Mesodermal cell (in vitro differentiated cells): ENCODE measurements at regions not wholly inside any gene's neighbourhood (a gene's known extent, or its start where the extent isn't known, plus 50 kb on each side); places are given as distances from the start of the nearest gene placed in this dataset.
A peak's percentile ranks its signal among the peaks of the same experiment; 100 is the strongest.

Experiments used
- H3K27ac ChIP-seq: 2 replicates; pipeline ENCODE4 v1.7.0; 2013; ENCODE audit warnings: mild to moderate bottlenecking, low read depth, low read length, moderate library complexity; ENCODE audit not compliant: severe bottlenecking
- H3K36me3 ChIP-seq: 2 replicates; pipeline ENCODE4 v1.7.1; 2013; ENCODE audit warnings: mild to moderate bottlenecking, low read length, moderate library complexity; ENCODE audit not compliant: control insufficient read depth, insufficient read depth
- H3K4me1 ChIP-seq: one replicate; pipeline ENCODE4 v1.7.1; 2013; ENCODE audit warnings: mild to moderate bottlenecking, low read length; ENCODE audit not compliant: insufficient read depth, control insufficient read depth, poor library complexity, severe bottlenecking
- H3K4me3 ChIP-seq: 2 replicates; pipeline ENCODE4 v1.7.0; 2013; ENCODE audit warnings: low read length, control low read depth, mild to moderate bottlenecking; ENCODE audit not compliant: insufficient read depth, poor library complexity, severe bottlenecking; ENCODE audit errors: extremely low read depth
- H3K9me3 ChIP-seq: 2 replicates; pipeline ENCODE4 v1.7.1; 2013; ENCODE audit warnings: mild to moderate bottlenecking, low read length, moderate library complexity; ENCODE audit not compliant: control insufficient read depth
- WGBS, 2 experiments: methylation state at CpG; one replicate each; pipeline ENCODE4 v1.1.5; 2013; ENCODE audit warnings: missing lambda C conversion rate in 2 of 2; ENCODE audit not compliant: insufficient coverage in 2 of 2; 5-methylcytosine and 5-hydroxymethylcytosine counted together

DNA sequence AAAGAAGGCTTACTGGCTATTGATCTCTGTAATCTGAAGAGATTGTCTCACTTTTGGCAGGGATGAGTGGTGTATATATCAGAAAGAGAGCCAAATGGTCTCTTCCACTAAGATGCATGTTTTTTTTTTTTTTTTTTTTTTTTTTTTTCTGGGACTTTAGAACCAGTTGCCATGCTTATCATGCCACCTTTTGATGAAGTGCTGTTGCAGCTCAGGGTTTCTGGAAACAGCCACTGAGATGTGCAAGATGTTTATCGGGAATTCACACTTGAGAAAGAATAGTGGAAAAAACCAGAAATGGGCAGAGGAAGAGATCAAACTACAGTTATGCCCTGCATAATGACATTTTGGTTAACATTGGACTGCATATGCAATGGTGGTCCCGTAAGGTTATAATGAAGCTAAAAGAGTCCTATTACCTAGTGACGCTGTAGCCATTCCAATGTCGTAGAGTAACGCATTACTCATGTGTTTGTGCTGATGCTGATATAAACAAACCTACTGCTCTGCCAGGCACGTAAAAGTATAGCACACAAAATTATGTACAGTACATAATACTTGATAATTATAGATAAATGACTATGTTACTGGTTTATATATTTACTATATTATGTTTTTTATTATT is 121.0 kb downstream of the KLF5 start:
- Histone ChIP-seq H3K4me1 (no peaks in the 10 kb centered on the region), H3K36me3 (no peaks in the 10 kb centered on the region), H3K4me3 (no peak overlapping the region), H3K9me3 (no peaks in the 10 kb centered on the region), H3K27ac (peak overlapping the region; percentile 13)
- 92 to 96% methylated on average over 3 to 5 of the region's 6 CpGs for WGBS, 2 experiments

DNA sequence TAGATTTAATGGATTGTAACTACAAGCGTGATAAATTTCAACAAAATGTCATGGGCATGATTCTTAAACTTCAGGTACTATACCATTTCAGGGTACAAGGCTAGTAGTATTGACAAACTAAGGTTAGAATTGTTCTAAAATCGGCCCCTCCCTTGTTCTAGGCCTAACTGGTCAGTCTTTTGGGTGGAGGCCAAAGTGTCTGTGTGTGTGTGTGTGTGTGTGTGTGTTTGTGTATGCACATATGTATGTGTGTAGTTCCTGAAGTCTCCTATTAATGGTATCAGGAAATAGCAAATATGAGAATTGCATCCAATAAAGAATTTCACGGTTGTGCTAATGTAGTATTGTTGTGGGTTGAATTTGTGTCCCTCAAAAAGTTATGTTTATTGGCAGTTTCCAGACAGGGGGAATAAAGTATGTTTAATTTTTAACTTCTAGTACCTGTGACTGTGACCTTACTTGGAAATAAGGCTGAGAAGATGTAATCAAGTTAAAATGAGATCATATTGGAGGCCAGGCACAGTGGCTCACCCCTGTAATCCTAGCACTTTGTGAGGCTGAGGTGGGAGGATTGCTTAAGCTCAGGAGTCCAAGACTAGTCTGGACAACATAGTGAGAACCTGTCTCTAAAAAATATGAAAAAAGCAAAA is 119.2 kb downstream of the KLF5 start:
- H3K4me3 ChIP-seq: no peak overlapping the region
- H3K27ac ChIP-seq: no peak overlapping the region
- no peaks in the 10 kb centered on the region for H3K36me3 ChIP-seq
- H3K4me1 ChIP-seq: no peaks in the 10 kb centered on the region
- H3K9me3 ChIP-seq: no peaks in the 10 kb centered on the region
- WGBS, 2 experiments: 88 to 95% methylated on average over 2 of the region's 3 CpGs

DNA sequence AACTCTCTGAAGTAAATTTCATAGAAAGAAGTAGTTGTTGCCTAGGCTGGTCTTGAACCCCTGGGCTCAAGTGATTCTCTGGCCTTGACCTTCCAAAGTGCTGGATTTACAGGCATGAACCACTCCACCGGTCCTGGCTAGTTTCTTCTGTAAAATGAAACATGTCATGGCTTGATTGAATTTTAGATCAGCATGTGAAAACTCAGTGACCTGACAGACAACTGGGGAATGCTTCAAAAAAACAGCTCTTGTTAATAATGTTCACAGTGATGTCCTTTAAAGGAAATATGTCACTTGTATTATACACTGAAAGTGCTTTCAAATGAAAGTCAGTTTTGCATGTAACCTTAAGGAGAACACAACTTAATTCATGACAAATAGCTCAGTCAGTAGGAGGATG is 118.2 kb downstream of the KLF5 start:
- 90 to 100% methylated on average over 1 of the region's 1 CpG for WGBS, 2 experiments
- no peaks in the 10 kb centered on the region for H3K36me3 ChIP-seq
- no peak overlapping the region for H3K4me3 ChIP-seq
- no peaks in the 10 kb centered on the region for H3K9me3 ChIP-seq
- H3K27ac ChIP-seq: no peak overlapping the region
- H3K4me1 ChIP-seq: no peaks in the 10 kb centered on the region

DNA sequence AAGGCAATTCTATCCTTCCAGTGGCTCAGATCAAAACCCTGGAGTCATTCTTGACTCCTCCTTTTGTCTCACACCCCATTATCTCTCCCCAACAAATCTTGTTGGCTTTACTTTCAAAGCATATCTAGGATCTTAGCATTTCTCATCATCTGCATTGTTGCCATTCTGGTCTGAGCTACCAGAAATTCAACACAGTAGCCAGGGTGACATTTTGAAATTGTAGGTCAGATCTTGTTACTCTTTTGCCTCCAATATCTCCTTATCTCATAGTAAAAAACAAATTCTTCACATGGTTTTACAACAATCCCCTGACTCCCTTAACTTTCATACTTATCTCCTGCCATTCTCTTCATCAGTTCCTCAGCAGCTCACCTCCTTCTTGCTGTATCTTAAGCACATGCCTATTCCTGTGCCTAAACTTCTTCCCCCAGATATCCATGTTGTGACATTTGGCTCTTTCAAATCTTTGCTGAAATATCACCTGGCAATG is 115.8 kb downstream of the KLF5 start:
- H3K4me1 ChIP-seq: peaks cover 5% of the 10 kb centered on the region
- no peak overlapping the region for H3K4me3 ChIP-seq
- H3K36me3 ChIP-seq: no peaks in the 10 kb centered on the region
- no peak overlapping the region for H3K27ac ChIP-seq
- H3K9me3 ChIP-seq: no peaks in the 10 kb centered on the region

DNA sequence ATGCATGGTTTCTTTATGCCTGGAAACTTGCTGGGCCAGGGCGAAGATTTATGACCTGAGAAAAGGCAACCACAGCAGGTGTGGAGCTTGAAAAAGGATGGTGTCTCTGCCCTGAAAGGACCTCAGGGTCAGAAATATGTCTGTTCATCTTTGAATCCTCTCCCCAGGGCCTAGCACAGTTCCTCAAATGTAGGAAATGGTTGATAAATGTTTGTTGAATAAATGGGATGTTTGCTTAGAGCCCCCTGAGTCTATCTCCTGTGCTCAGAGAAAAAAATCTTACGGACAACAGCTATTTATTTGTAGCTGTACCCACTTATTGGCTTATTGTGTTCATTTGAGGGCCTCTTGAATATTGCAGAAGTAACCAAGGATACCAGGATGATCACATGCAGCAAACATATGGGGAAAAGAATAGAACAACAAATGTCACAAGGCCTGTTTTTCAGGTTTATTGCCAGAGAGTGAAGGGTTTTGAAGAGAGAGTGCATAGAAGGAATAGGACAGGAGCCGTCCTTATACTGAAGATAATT is 114.5 kb downstream of the KLF5 start:
- Histone ChIP-seq H3K27ac (no peak overlapping the region), H3K4me3 (no peak overlapping the region), H3K4me1 (peaks cover 14% of the 10 kb centered on the region), H3K9me3 (no peaks in the 10 kb centered on the region), H3K36me3 (no peaks in the 10 kb centered on the region)
- WGBS, 2 experiments: 90 to 100% methylated on average over 2 of the region's 3 CpGs

DNA sequence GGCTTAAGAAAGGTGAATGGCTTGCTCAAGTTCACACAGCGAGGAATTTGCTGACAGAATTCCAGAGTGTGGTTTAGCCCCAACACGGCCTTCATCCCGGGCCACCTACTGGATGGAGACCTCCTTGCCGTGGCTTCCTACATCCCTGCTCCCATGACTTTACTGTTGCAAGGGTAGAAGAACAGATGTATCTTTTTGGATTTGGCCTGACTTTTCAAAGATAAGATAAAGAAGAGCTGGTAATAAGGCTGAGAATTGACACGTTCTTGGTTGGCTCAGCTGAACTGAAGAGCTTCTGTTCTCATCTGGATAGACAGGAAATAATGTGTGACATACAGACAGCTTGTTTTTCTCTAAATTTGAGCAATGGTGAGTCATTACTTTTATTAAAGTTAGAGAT is 113.1 kb downstream of the KLF5 start:
- H3K27ac ChIP-seq: peak overlapping the region; percentile 39
- peaks cover 14% of the 10 kb centered on the region for H3K4me1 ChIP-seq
- no peaks in the 10 kb centered on the region for H3K9me3 ChIP-seq
- WGBS, 2 experiments: 85% methylated on average over 3 to 5 of the region's 5 CpGs
- H3K4me3 ChIP-seq: no peak overlapping the region
- H3K36me3 ChIP-seq: no peaks in the 10 kb centered on the region

DNA sequence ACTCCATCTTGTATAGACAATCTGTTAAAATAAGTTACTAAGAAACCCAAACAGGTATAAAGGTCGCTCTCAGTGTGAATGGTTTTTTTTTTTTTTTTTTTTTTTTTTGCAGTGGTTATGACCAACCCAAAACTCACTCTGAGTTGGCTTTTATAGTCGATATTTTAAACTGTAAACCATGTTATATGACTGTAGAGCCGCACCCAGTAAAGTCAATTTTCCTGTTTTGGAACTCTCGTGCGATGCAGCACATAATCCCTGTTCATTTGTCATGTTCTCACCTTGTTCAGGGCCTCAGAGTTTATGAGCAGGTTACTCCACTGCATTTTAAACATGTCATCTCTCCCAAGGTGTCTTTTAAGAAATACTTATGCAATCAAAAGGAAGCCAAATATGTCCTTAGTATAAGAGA is 112.5 kb downstream of the KLF5 start:
- Histone ChIP-seq H3K4me1 (peaks cover 14% of the 10 kb centered on the region), H3K9me3 (no peaks in the 10 kb centered on the region), H3K36me3 (no peaks in the 10 kb centered on the region), H3K27ac (peak overlapping the region; percentile 8), H3K4me3 (no peak overlapping the region)
- WGBS, 2 experiments: 93 to 100% methylated on average over 3 to 4 of the region's 5 CpGs

DNA sequence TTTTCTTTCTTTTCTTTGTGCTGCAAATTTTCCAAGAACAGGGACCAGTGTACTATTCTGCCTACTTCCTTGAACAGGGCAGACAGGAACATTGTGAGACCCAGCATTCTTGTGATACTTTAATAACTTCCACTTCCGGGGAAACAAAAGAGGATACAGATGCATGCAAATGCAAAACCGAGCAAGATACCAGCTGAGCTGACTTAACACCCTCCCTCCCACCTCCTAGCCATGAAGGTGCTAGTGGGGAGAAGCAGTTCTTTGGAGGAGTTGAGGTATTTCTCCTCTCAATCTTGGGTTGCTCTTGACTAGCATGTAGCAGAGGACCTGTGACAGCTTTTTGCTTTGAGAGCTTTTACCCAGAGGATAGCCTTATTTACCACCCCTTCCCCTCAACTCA is 111.2 kb downstream of the KLF5 start:
- H3K4me3 ChIP-seq: no peak overlapping the region
- H3K36me3 ChIP-seq: no peaks in the 10 kb centered on the region
- WGBS, 2 experiments: 0% methylated on average over 1 of the region's 2 CpGs; no CpG with 5 or more reads in 1 of the 2 experiments
- peaks cover 14% of the 10 kb centered on the region for H3K4me1 ChIP-seq
- H3K27ac ChIP-seq: no peak overlapping the region
- H3K9me3 ChIP-seq: no peaks in the 10 kb centered on the region

DNA sequence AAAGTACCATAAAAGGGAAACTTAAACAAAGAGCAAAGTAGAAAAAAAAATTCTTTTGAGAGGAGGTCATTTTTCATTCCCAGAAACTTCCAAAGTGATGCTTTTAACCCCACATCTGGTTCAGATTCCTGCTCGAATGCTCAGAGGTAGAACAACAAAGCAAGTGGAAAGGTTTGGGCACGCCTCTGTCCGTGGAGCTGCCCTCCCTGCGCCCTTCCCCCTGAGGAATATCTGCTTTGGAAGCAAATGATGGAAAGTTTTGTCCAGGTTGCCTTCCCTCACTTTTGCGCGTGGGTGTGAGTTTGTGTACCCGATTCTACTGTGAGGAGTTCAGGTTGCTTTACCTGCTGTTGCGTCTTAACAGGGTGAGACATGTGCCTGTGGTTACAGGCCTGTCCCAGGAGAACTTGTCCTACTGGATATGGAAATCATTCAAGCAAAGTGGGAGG is 110.2 kb downstream of the KLF5 start:
- Histone ChIP-seq H3K4me3 (no peak overlapping the region), H3K27ac (peak overlapping the region; percentile 41), H3K36me3 (no peaks in the 10 kb centered on the region), H3K4me1 (peaks cover 14% of the 10 kb centered on the region), H3K9me3 (no peaks in the 10 kb centered on the region)
- 72 to 89% methylated on average over 5 to 6 of the region's 8 CpGs for WGBS, 2 experiments

DNA sequence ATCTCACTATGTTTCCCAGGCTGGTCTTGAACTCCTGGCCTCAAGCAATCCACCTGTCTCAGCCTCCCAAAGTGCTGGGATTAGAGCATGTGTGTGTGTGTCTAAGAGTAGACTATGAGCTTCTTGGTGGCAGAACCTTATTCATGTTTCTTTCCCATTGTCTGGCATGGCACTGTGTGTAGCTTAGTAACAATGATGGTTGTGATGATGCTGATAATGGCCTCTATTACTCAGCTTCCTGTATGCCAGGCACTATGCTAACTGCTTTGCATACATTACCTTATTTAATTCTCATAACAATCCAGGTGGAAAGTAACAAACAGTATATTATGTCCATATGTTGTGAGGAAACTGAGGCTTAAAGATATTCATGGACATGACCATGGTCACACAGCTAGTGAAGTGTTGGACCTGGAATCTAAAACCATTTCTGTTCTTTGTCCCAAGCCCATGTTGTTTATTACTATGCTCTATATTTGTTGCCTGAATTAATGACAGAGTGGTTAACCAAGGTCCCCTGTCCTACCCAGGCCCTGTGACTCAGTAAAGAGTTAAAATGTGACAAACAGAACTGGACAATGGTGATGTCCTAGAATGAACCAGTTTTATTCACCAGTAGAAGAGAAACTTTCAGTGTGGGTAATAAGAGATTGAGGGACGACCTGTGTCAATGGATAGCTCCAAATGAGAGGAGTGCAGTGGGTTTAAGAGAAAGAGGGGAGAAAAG is 109.6 kb downstream of the KLF5 start:
- H3K4me1 ChIP-seq: peaks cover 14% of the 10 kb centered on the region
- no peaks in the 10 kb centered on the region for H3K36me3 ChIP-seq
- WGBS, 2 experiments: 80 to 100% methylated on average over 1 of the region's 1 CpG
- H3K4me3 ChIP-seq: no peak overlapping the region
- peak overlapping the region; percentile 41 for H3K27ac ChIP-seq
- no peaks in the 10 kb centered on the region for H3K9me3 ChIP-seq
